Thyroid gland (tissue), 4 donors: ENCODE measurements at regions not wholly inside any gene's neighbourhood (a gene's known extent, or its start where the extent isn't known, plus 50 kb on each side); places are given as distances from the start of the nearest gene placed in this dataset.

Experiments
- DNase-seq, 2 donors: peaks; one replicate each; pipeline ENCODE4 v3.0.0-alpha.2; 2019
- H3K27ac ChIP-seq, 3 donors: fragments of 200-600 bp; sonication (generic); 1 replicate in 2 of 3; 2 replicates in 1 of 3; pipeline ENCODE4 v1.5.1; 2016 to 2019; ENCODE audit warnings: mild to moderate bottlenecking in 1 of 3, moderate library complexity in 1 of 3
- H3K27me3 ChIP-seq: fragments of 200-600 bp; sonication (generic); one replicate; pipeline ENCODE4 v1.5.1; 2019
- H3K36me3 ChIP-seq, 2 donors: fragments of 200-600 bp; sonication (generic); one replicate each; pipeline ENCODE4 v1.5.1; 2016 to 2019
- H3K4me1 ChIP-seq, 2 donors: fragments of 200-600 bp; sonication (generic); one replicate each; pipeline ENCODE4 v1.5.1; 2017 to 2019
- H3K4me3 ChIP-seq, 3 donors: fragments of 200-600 bp; sonication (generic); replicated peaks in 1 of 3; 1 replicate in 2 of 3; 2 replicates in 1 of 3; pipeline ENCODE4 v1.5.1; 2016; ENCODE audit warnings: mild to moderate bottlenecking in 1 of 3
- H3K9me3 ChIP-seq: fragments of 200-600 bp; sonication (generic); one replicate; pipeline ENCODE4 v1.5.1; 2017
- CTCF ChIP-seq, 6 experiments: fragments of 200-600 bp in 3 of 6; fragments of 450-650 bp in 3 of 6; sonication (generic) in 3 of 6; IDR thresholded peaks; one replicate each; pipeline ENCODE4 v1.5.1; 2016 to 2019; ENCODE audit warnings: antibody characterized with exemption in 6 of 6, mild to moderate bottlenecking in 2 of 6, inconsistent platforms in 1 of 6, moderate library complexity in 1 of 6
- POLR2A ChIP-seq, 2 donors: fragments of 450-650 bp; IDR thresholded peaks; one replicate each; pipeline ENCODE4 v1.6.1; 2017; ENCODE audit warnings: antibody characterized with exemption in 2 of 2, mild to moderate bottlenecking in 2 of 2, moderate library complexity in 1 of 2
- WGBS, 2 donors: methylation state at CpG; one replicate each; pipeline ENCODE4 v1.1.5; 2017; 5-methylcytosine and 5-hydroxymethylcytosine counted together
- intact Hi-C: fragments of 100-400 bp; cut with DNase I; formaldehyde crosslinking; loops from one replicate; pipeline ENCODE4 v1.15.1; 2023

- Histone ChIP-seq H3K9me3 (no peaks in the 10 kb centered on the region), H3K27ac (no peak overlapping the region), H3K4me1 (no peaks in the 10 kb centered on the region), H3K36me3 (no peaks in the 10 kb centered on the region), H3K27me3 (no peaks in the 10 kb centered on the region), H3K4me3 (no peak overlapping the region)
- no peak for DNase-seq
- TF ChIP-seq POLR2A (IDR thresholded peaks at IDR 0.05) (no peak), CTCF (IDR thresholded peaks at IDR 0.05) (no peak)
- 84 to 90% methylated on average over 5 of the region's 5 CpGs for WGBS, 2 donors
- intact Hi-C loops, result no loop called here
These were observed 304.9 kb upstream of the JAG1 start for GRCh38 chr20:10978713-10979112.

GRCh38 chr20:10982692-10983091 is 308.9 kb upstream of the JAG1 start:
- no peaks in the 10 kb centered on the region for H3K27me3 ChIP-seq
- H3K9me3 ChIP-seq, result no peaks in the 10 kb centered on the region
- no peak overlapping the region for H3K4me3 ChIP-seq
- H3K27ac ChIP-seq, result no peak overlapping the region
- WGBS, 2 donors, result 75 to 76% methylated on average over 6 of the region's 6 CpGs
- intact Hi-C loops, result no loop called here
- no peaks in the 10 kb centered on the region for H3K4me1 ChIP-seq
- H3K36me3 ChIP-seq, result no peaks in the 10 kb centered on the region
- TF ChIP-seq POLR2A (IDR thresholded peaks at IDR 0.05), result no peak
- no peak for TF ChIP-seq CTCF (IDR thresholded peaks at IDR 0.05)
- DNase-seq, result no peak

- no peak for TF ChIP-seq POLR2A (IDR thresholded peaks at IDR 0.05)
- TF ChIP-seq CTCF (IDR thresholded peaks at IDR 0.05), result no peak
- H3K4me3 ChIP-seq, result no peak overlapping the region
- H3K4me1 ChIP-seq, result no peaks in the 10 kb centered on the region
- DNase-seq, result no peak
- intact Hi-C loops, result no loop called here
- WGBS, 2 donors, result 84 to 99% methylated on average over 4 of the region's 4 CpGs
- no peaks in the 10 kb centered on the region for H3K36me3 ChIP-seq
- no peak overlapping the region for H3K27ac ChIP-seq
- no peaks in the 10 kb centered on the region for H3K27me3 ChIP-seq
- H3K9me3 ChIP-seq, result no peaks in the 10 kb centered on the region
These were observed 310.5 kb upstream of the JAG1 start for GRCh38 chr20:10984294-10984693.

GRCh38 chr20:10984913-10985312 is 311.1 kb upstream of the JAG1 start:
- H3K4me1 ChIP-seq, result no peaks in the 10 kb centered on the region
- no peaks in the 10 kb centered on the region for H3K9me3 ChIP-seq
- H3K27me3 ChIP-seq, result no peaks in the 10 kb centered on the region
- WGBS, 2 donors, result 50 to 61% methylated on average over 6 of the region's 6 CpGs
- no peak for DNase-seq
- H3K36me3 ChIP-seq, result no peaks in the 10 kb centered on the region
- intact Hi-C loops, result no loop called here
- H3K27ac ChIP-seq, result no peak overlapping the region
- TF ChIP-seq CTCF (IDR thresholded peaks at IDR 0.05), result no peak
- TF ChIP-seq POLR2A (IDR thresholded peaks at IDR 0.05), result no peak
- no peak overlapping the region for H3K4me3 ChIP-seq

- intact Hi-C loops, result no loop called here
- no peaks in the 10 kb centered on the region for H3K9me3 ChIP-seq
- H3K4me3 ChIP-seq, result no peak overlapping the region
- H3K4me1 ChIP-seq, result no peaks in the 10 kb centered on the region
- H3K36me3 ChIP-seq, result no peaks in the 10 kb centered on the region
- 47 to 73% methylated on average over 1 of the region's 1 CpG for WGBS, 2 donors
- peak overlapping the region in 1 of 3 donors; percentile 27 for H3K27ac ChIP-seq
- no peak for TF ChIP-seq POLR2A (IDR thresholded peaks at IDR 0.05)
- no peak for TF ChIP-seq CTCF (IDR thresholded peaks at IDR 0.05)
- H3K27me3 ChIP-seq, result no peaks in the 10 kb centered on the region
- no peak for DNase-seq
These were observed 311.7 kb upstream of the JAG1 start for GRCh38 chr20:10985536-10985935.
